ENCODE measurements at regions not wholly inside any gene's neighbourhood (a gene's known extent, or its start where the extent isn't known, plus 50 kb on each side); places are given as distances from the start of the nearest gene placed in this dataset.

- H3K27ac Mint-ChIP-seq, result no peak overlapping the region
- no peaks in the 10 kb centered on the region for H3K4me1 Mint-ChIP-seq (ENCODE audit: low read depth)
- no peak overlapping the region for H3K4me3 Mint-ChIP-seq
- H3K9me3 Mint-ChIP-seq, result no peaks in the 10 kb centered on the region
- H3K36me3 Mint-ChIP-seq (ENCODE audit: low read depth), result no peaks in the 10 kb centered on the region
- intact Hi-C loops (cut with micrococcal nuclease), result no loop called here
- peaks cover 7% of the 10 kb centered on the region for H3K27me3 Mint-ChIP-seq
Measured at GRCh38 chr16:50478075-50478772, 70.0 kb upstream of the NKD1 start.

GRCh38 chr16:50476486-50477255 lies 71.5 kb upstream of the NKD1 start:
- Mint-ChIP-seq H3K4me1 (ENCODE audit: low read depth) (no peaks in the 10 kb centered on the region), H3K27ac (no peak overlapping the region), H3K9me3 (no peaks in the 10 kb centered on the region), H3K36me3 (ENCODE audit: low read depth) (no peaks in the 10 kb centered on the region), H3K27me3 (peaks cover 7% of the 10 kb centered on the region), H3K4me3 (no peak overlapping the region)
- intact Hi-C loops (cut with micrococcal nuclease), result no loop called here

- no peaks in the 10 kb centered on the region for H3K9me3 Mint-ChIP-seq
- H3K27ac Mint-ChIP-seq, result no peak overlapping the region
- no peaks in the 10 kb centered on the region for H3K4me1 Mint-ChIP-seq (ENCODE audit: low read depth)
- H3K36me3 Mint-ChIP-seq (ENCODE audit: low read depth), result no peaks in the 10 kb centered on the region
- H3K27me3 Mint-ChIP-seq, result peaks cover 12% of the 10 kb centered on the region
- no peak overlapping the region for H3K4me3 Mint-ChIP-seq
- intact Hi-C loops (cut with micrococcal nuclease), result no loop called here
Measured at GRCh38 chr16:50475170-50475569, 73.0 kb upstream of the NKD1 start.

- H3K27ac Mint-ChIP-seq, result no peak overlapping the region
- intact Hi-C loops (cut with micrococcal nuclease), result no loop called here
- no peaks in the 10 kb centered on the region for H3K4me1 Mint-ChIP-seq (ENCODE audit: low read depth)
- no peaks in the 10 kb centered on the region for H3K36me3 Mint-ChIP-seq (ENCODE audit: low read depth)
- H3K9me3 Mint-ChIP-seq, result no peaks in the 10 kb centered on the region
- peaks cover 20% of the 10 kb centered on the region for H3K27me3 Mint-ChIP-seq
- H3K4me3 Mint-ChIP-seq, result no peak overlapping the region
Measured at GRCh38 chr16:50474138-50474537, 74.1 kb upstream of the NKD1 start.

- intact Hi-C loops (cut with micrococcal nuclease), result no loop called here
- Mint-ChIP-seq H3K36me3 (ENCODE audit: low read depth) (no peaks in the 10 kb centered on the region), H3K9me3 (no peaks in the 10 kb centered on the region), H3K4me1 (ENCODE audit: low read depth) (no peaks in the 10 kb centered on the region), H3K27ac (no peak overlapping the region), H3K27me3 (peaks cover 25% of the 10 kb centered on the region), H3K4me3 (no peak overlapping the region)
Measured at GRCh38 chr16:50473356-50473945, 74.7 kb upstream of the NKD1 start.

- no peaks in the 10 kb centered on the region for H3K36me3 Mint-ChIP-seq (ENCODE audit: low read depth)
Measured at GRCh38 chr16:50472472-50472871, 75.7 kb upstream of the NKD1 start.

GRCh38 chr16:50470687-50471086 lies 77.5 kb upstream of the NKD1 start:
- Mint-ChIP-seq H3K4me1 (ENCODE audit: low read depth) (no peaks in the 10 kb centered on the region), H3K9me3 (no peaks in the 10 kb centered on the region), H3K4me3 (no peak overlapping the region), H3K27me3 (peaks cover 43% of the 10 kb centered on the region), H3K36me3 (ENCODE audit: low read depth) (no peaks in the 10 kb centered on the region), H3K27ac (no peak overlapping the region)
- intact Hi-C loops (cut with micrococcal nuclease), result no loop called here

More at GRCh38 chr16:50472472-50472871, 75.7 kb upstream of the NKD1 start:
- H3K27me3 Mint-ChIP-seq, result peaks cover 29% of the 10 kb centered on the region
- H3K27ac Mint-ChIP-seq, result no peak overlapping the region
- no peaks in the 10 kb centered on the region for H3K9me3 Mint-ChIP-seq
- H3K4me3 Mint-ChIP-seq, result no peak overlapping the region
- intact Hi-C loops (cut with micrococcal nuclease), result no loop called here
- H3K4me1 Mint-ChIP-seq (ENCODE audit: low read depth), result no peaks in the 10 kb centered on the region

GRCh38 chr16:50469744-50470321 lies 78.4 kb upstream of the NKD1 start:
- Mint-ChIP-seq H3K4me1 (ENCODE audit: low read depth) (no peaks in the 10 kb centered on the region), H3K27ac (no peak overlapping the region), H3K4me3 (no peak overlapping the region), H3K9me3 (no peaks in the 10 kb centered on the region), H3K36me3 (ENCODE audit: low read depth) (no peaks in the 10 kb centered on the region), H3K27me3 (peaks cover 50% of the 10 kb centered on the region)
- intact Hi-C loops (cut with micrococcal nuclease), result no loop called here

GRCh38 chr16:50469121-50469743 lies 79.0 kb upstream of the NKD1 start:
- no peaks in the 10 kb centered on the region for H3K4me1 Mint-ChIP-seq (ENCODE audit: low read depth)
- H3K27ac Mint-ChIP-seq, result no peak overlapping the region
- peaks cover 51% of the 10 kb centered on the region for H3K27me3 Mint-ChIP-seq
- no peaks in the 10 kb centered on the region for H3K36me3 Mint-ChIP-seq (ENCODE audit: low read depth)
- intact Hi-C loops (cut with micrococcal nuclease), result no loop called here
- H3K4me3 Mint-ChIP-seq, result no peak overlapping the region
- H3K9me3 Mint-ChIP-seq, result no peaks in the 10 kb centered on the region

- no peak overlapping the region for H3K4me3 Mint-ChIP-seq
- no peaks in the 10 kb centered on the region for H3K9me3 Mint-ChIP-seq
- H3K4me1 Mint-ChIP-seq (ENCODE audit: low read depth), result no peaks in the 10 kb centered on the region
- no peaks in the 10 kb centered on the region for H3K36me3 Mint-ChIP-seq (ENCODE audit: low read depth)
- intact Hi-C loops (cut with micrococcal nuclease), result no loop called here
- peaks cover 53% of the 10 kb centered on the region for H3K27me3 Mint-ChIP-seq
- H3K27ac Mint-ChIP-seq, result no peak overlapping the region
Measured at GRCh38 chr16:50468749-50469078, 79.5 kb upstream of the NKD1 start.

- H3K27me3 Mint-ChIP-seq, result peaks cover 57% of the 10 kb centered on the region
- intact Hi-C loops (cut with micrococcal nuclease), result no loop called here
- H3K4me3 Mint-ChIP-seq, result no peak overlapping the region
- H3K4me1 Mint-ChIP-seq (ENCODE audit: low read depth), result no peaks in the 10 kb centered on the region
- no peaks in the 10 kb centered on the region for H3K9me3 Mint-ChIP-seq
- no peak overlapping the region for H3K27ac Mint-ChIP-seq
- no peaks in the 10 kb centered on the region for H3K36me3 Mint-ChIP-seq (ENCODE audit: low read depth)
Measured at GRCh38 chr16:50467943-50468748, 80.0 kb upstream of the NKD1 start.

GRCh38 chr16:50467559-50467942 lies 80.6 kb upstream of the NKD1 start:
- Mint-ChIP-seq H3K36me3 (ENCODE audit: low read depth) (no peaks in the 10 kb centered on the region), H3K4me3 (no peak overlapping the region), H3K27me3 (peaks cover 58% of the 10 kb centered on the region)

GRCh38 chr16:50466170-50466569 lies 82.0 kb upstream of the NKD1 start:
- no peaks in the 10 kb centered on the region for H3K36me3 Mint-ChIP-seq (ENCODE audit: low read depth)
- H3K4me3 Mint-ChIP-seq, result no peak overlapping the region
- no peaks in the 10 kb centered on the region for H3K4me1 Mint-ChIP-seq (ENCODE audit: low read depth)
- no peak overlapping the region for H3K27ac Mint-ChIP-seq
- intact Hi-C loops (cut with micrococcal nuclease), result no loop called here
- H3K27me3 Mint-ChIP-seq, result peaks cover 57% of the 10 kb centered on the region
- H3K9me3 Mint-ChIP-seq, result no peaks in the 10 kb centered on the region

More at GRCh38 chr16:50467559-50467942, 80.6 kb upstream of the NKD1 start:
- Mint-ChIP-seq H3K27ac (no peak overlapping the region), H3K9me3 (no peaks in the 10 kb centered on the region), H3K4me1 (ENCODE audit: low read depth) (no peaks in the 10 kb centered on the region)
- intact Hi-C loops (cut with micrococcal nuclease), result no loop called here

Measured in dendritic cell treated with granulocyte-macrophage colony-stimulating factor and Interleukin-4, amounts not matched to agents 40 ng/mL and 50 ng/mL, for 4 days (primary cell).